Hepatocyte (in vitro differentiated cells): ENCODE measurements at regions not wholly inside any gene's neighbourhood (a gene's known extent, or its start where the extent isn't known, plus 50 kb on each side); places are given as distances from the start of the nearest gene placed in this dataset.

Experiments used
- DNase-seq: peaks from one replicate; pipeline ENCODE4 v3.0.0-alpha.2; 2016; ENCODE audit warnings: low spot score
- H2AFZ ChIP-seq: fragments of 200-600 bp; sonication (generic); 2 replicates; pipeline ENCODE4 v1.6.0; 2016; ENCODE audit warnings: antibody characterized with exemption, mild to moderate bottlenecking
- H3K27ac ChIP-seq: fragments of 200-600 bp; sonication (generic); 2 replicates; pipeline ENCODE4 v1.5.1; 2016; ENCODE audit warnings: mild to moderate bottlenecking
- H3K27me3 ChIP-seq: fragments of 200-600 bp; sonication (generic); 2 replicates; pipeline ENCODE4 v1.6.1; 2016
- H3K36me3 ChIP-seq: fragments of 200-600 bp; sonication (generic); replicated peaks from 2 replicates; pipeline ENCODE4 v1.5.1; 2016; ENCODE audit warnings: low read depth; ENCODE audit not compliant: insufficient read depth
- H3K4me1 ChIP-seq: fragments of 200-600 bp; sonication (generic); 2 replicates; pipeline ENCODE4 v1.5.1; 2016; ENCODE audit warnings: mild to moderate bottlenecking, moderate library complexity; ENCODE audit not compliant: insufficient read depth
- H3K4me2 ChIP-seq: fragments of 200-600 bp; sonication (generic); 2 replicates; pipeline ENCODE4 v1.6.0; 2016
- H3K4me3 ChIP-seq: fragments of 200-600 bp; sonication (generic); 2 replicates; pipeline ENCODE4 v1.5.1; 2016; ENCODE audit warnings: mild to moderate bottlenecking
- H3K79me2 ChIP-seq: fragments of 200-600 bp; sonication (generic); 2 replicates; pipeline ENCODE4 v1.6.0; 2017; ENCODE audit warnings: mild to moderate bottlenecking
- H3K9me2 ChIP-seq: fragments of 200-600 bp; sonication (generic); replicated peaks from 2 replicates; pipeline ENCODE4 v1.6.0; 2017; ENCODE audit warnings: mild to moderate bottlenecking; ENCODE audit not compliant: insufficient read depth
- H3K9me3 ChIP-seq: fragments of 200-600 bp; sonication (generic); 2 replicates; pipeline ENCODE4 v1.5.1; 2016; ENCODE audit warnings: low read depth, mild to moderate bottlenecking
- H4K20me1 ChIP-seq: fragments of 200-600 bp; sonication (generic); 2 replicates; pipeline ENCODE4 v1.6.0; 2016; ENCODE audit warnings: mild to moderate bottlenecking; ENCODE audit not compliant: insufficient read depth, poor library complexity, severe bottlenecking
- CTCF ChIP-seq: fragments of 200-600 bp; sonication (generic); IDR thresholded peaks from 2 replicates; pipeline ENCODE4 v1.5.1; 2016; ENCODE audit warnings: antibody characterized with exemption, mild to moderate bottlenecking; ENCODE audit not compliant: poor library complexity
- EZH2 ChIP-seq: fragments of 200-600 bp; sonication (generic); IDR thresholded peaks from 2 replicates; pipeline ENCODE4 v1.6.1; 2016; ENCODE audit warnings: antibody characterized with exemption, mild to moderate bottlenecking, borderline replicate concordance
- EZH2phosphoT487 ChIP-seq: fragments of 200-600 bp; sonication (generic); IDR thresholded peaks from one replicate; pipeline ENCODE4 v1.6.1; 2018; ENCODE audit warnings: antibody characterized with exemption, mild to moderate bottlenecking, low read depth, moderate library complexity; ENCODE audit not compliant: unreplicated experiment, severe bottlenecking
- WGBS: methylation state at CpG from one replicate; pipeline ENCODE4 v1.1.6; 2016; ENCODE audit warnings: low lambda C conversion rate; ENCODE audit errors: missing lambda C conversion rate; 5-methylcytosine and 5-hydroxymethylcytosine counted together

GRCh38 chr6:53974941-53975340 is 136.3 kb upstream of the MLIP start:
- H3K79me2 ChIP-seq = no peaks in the 10 kb centered on the region
- no peaks in the 10 kb centered on the region for H3K4me1 ChIP-seq
- H2AFZ ChIP-seq = no peak overlapping the region
- no peak for DNase-seq
- TF ChIP-seq EZH2phosphoT487 (no peak), CTCF (no peak), EZH2 (no peak)
- H3K27ac ChIP-seq = no peak overlapping the region
- H4K20me1 ChIP-seq = no peaks in the 10 kb centered on the region
- no peaks in the 10 kb centered on the region for H3K9me3 ChIP-seq
- no peak overlapping the region for H3K4me3 ChIP-seq
- no peaks in the 10 kb centered on the region for H3K36me3 ChIP-seq
- H3K27me3 ChIP-seq = no peaks in the 10 kb centered on the region
- H3K9me2 ChIP-seq = no peaks in the 10 kb centered on the region
- H3K4me2 ChIP-seq = no peak overlapping the region

- H3K36me3 ChIP-seq = no peaks in the 10 kb centered on the region
- DNase-seq = no peak
- H2AFZ ChIP-seq = no peak overlapping the region
- no peaks in the 10 kb centered on the region for H4K20me1 ChIP-seq
- WGBS = 76% methylated on average over 3 of the region's 3 CpGs
- no peaks in the 10 kb centered on the region for H3K9me3 ChIP-seq
- H3K4me2 ChIP-seq = no peak overlapping the region
- no peaks in the 10 kb centered on the region for H3K27me3 ChIP-seq
- H3K4me1 ChIP-seq = no peaks in the 10 kb centered on the region
- peak overlapping the region; percentile 39 for H3K27ac ChIP-seq
- no peaks in the 10 kb centered on the region for H3K9me2 ChIP-seq
- H3K4me3 ChIP-seq = no peak overlapping the region
- H3K79me2 ChIP-seq = no peaks in the 10 kb centered on the region
- no peak for TF ChIP-seq EZH2phosphoT487
- no peak for TF ChIP-seq EZH2
- no peak for TF ChIP-seq CTCF
These were observed 135.2 kb upstream of the MLIP start for GRCh38 chr6:53975941-53976615.

GRCh38 chr6:53977551-53977950 is 133.7 kb upstream of the MLIP start:
- Histone ChIP-seq H3K9me2 (no peaks in the 10 kb centered on the region), H3K4me2 (no peak overlapping the region), H3K27ac (no peak overlapping the region), H3K9me3 (no peaks in the 10 kb centered on the region), H3K36me3 (no peaks in the 10 kb centered on the region), H2AFZ (no peak overlapping the region), H4K20me1 (no peaks in the 10 kb centered on the region), H3K79me2 (no peaks in the 10 kb centered on the region), H3K4me3 (no peak overlapping the region), H3K4me1 (no peaks in the 10 kb centered on the region), H3K27me3 (no peaks in the 10 kb centered on the region)
- DNase-seq = no peak
- WGBS = 100% methylated on average over 1 of the region's 1 CpG
- TF ChIP-seq CTCF = no peak
- TF ChIP-seq EZH2 = no peak
- no peak for TF ChIP-seq EZH2phosphoT487
